PFSK-1 (cell line): ENCODE measurements at regions not wholly inside any gene's neighbourhood (a gene's known extent, or its start where the extent isn't known, plus 50 kb on each side); places are given as distances from the start of the nearest gene placed in this dataset.

Source experiments
- FOXP2 ChIP-seq: optimal IDR thresholded peaks from 2 replicates; pipeline ENCODE3; 2011; ENCODE audit warnings: borderline replicate concordance, control low read depth, inconsistent platforms; ENCODE audit not compliant: insufficient read depth; ENCODE audit errors: extremely low read length, extremely low read depth
- POLR2AphosphoS5 ChIP-seq: IDR thresholded peaks from 2 replicates; pipeline ENCODE4 v1.6.1; 2012; ENCODE audit warnings: low read depth, mild to moderate bottlenecking, control low read depth, low read length, moderate library complexity
- REST ChIP-seq, 2 experiments: IDR thresholded peaks; 2 replicates each; pipeline versions ENCODE4 v1.6.1 to v1.8.0; 2011 to 2012; ENCODE audit warnings: low read depth in 2 of 2, low read length in 2 of 2, control low read depth in 1 of 2, inconsistent platforms in 1 of 2, mild to moderate bottlenecking in 1 of 2, moderate library complexity in 1 of 2; ENCODE audit not compliant: insufficient read depth in 1 of 2
- SIN3A ChIP-seq: IDR thresholded peaks from 2 replicates; pipeline ENCODE4 v1.6.1; 2012; ENCODE audit warnings: mild to moderate bottlenecking, low read length, moderate library complexity, borderline replicate concordance; ENCODE audit not compliant: insufficient read depth
- TAF1 ChIP-seq: IDR thresholded peaks from 2 replicates; pipeline ENCODE4 v1.6.1; 2012; ENCODE audit warnings: low read length, control low read depth, borderline replicate concordance; ENCODE audit not compliant: insufficient read depth

- TF ChIP-seq REST (IDR thresholded peaks at IDR 0.05; ENCODE audit: insufficient read depth in 1 of 2, low read depth in 2 of 2, low read length in 2 of 2), result no peak
- no peak for TF ChIP-seq SIN3A
- no peak for TF ChIP-seq TAF1
- TF ChIP-seq FOXP2, result no peak
- TF ChIP-seq POLR2AphosphoS5, result no peak
Observed at GRCh38 chr14:55744321-55744720, 164.3 kb downstream of the KTN1 start.

DNA sequence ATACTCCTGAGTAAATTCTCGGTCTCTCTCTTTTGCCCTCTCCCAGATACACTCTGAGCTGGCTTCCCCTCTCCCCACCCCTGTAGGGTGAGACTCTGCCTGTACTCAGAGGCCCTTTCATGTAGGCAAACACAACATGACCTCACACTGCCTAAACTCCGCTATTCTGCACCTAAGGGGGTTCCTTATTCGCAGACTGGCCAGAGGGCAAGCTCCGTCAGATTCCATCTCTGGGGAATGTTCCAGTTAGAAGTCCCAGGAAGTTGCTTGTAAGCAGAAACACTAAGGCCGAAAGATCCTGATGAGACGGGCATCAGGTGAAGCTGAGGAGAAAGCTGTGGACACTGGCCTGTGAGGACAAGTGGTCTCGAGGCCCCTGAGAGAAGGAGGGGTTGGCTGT is 165.9 kb downstream of the KTN1 start:
- TF ChIP-seq FOXP2 (no peak), POLR2AphosphoS5 (no peak), TAF1 (no peak), SIN3A (no peak), REST (IDR thresholded peaks at IDR 0.05; ENCODE audit: insufficient read depth in 1 of 2, low read depth in 2 of 2, low read length in 2 of 2) (no peak)

GRCh38 chr14:55746558-55746957 is 166.6 kb downstream of the KTN1 start:
- TF ChIP-seq SIN3A (no peak), TAF1 (no peak), POLR2AphosphoS5 (no peak), FOXP2 (no peak), REST (IDR thresholded peaks at IDR 0.05; ENCODE audit: insufficient read depth in 1 of 2, low read depth in 2 of 2, low read length in 2 of 2) (no peak)

GRCh38 chr14:55747186-55747585 is 167.2 kb downstream of the KTN1 start:
- no peak for TF ChIP-seq POLR2AphosphoS5
- no peak for TF ChIP-seq FOXP2
- no peak for TF ChIP-seq TAF1
- no peak for TF ChIP-seq REST (IDR thresholded peaks at IDR 0.05; ENCODE audit: insufficient read depth in 1 of 2, low read depth in 2 of 2, low read length in 2 of 2)
- no peak for TF ChIP-seq SIN3A

DNA sequence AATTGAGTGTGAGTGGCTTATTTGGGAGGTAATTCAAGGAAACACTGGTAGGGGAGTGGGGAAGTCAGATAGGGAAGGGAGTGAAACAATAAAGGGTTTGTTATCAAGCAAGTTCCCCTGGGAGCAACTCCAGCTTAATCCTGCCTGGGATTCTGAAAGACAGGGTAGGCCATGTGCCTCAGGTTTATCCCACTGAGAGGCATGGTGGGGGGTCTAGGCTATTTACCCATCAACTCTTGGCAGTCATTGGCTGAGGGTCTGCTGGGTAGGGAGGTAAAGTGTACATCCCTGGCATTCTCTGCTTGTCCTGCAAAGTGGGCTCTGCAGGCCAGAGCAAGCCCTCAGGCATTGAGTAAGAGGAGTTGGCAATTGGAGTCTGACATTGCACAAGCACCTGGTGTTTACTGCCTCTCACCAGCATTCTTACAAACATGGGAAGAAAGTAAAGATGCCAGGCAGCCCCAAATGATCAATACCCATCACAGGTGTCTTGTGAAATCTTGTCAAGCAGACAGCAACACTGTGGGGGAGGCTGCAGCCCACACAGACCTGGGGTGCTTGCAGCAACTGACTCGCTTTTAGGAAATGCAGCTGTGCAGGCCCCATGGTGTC is 169.3 kb downstream of the KTN1 start:
- TF ChIP-seq FOXP2, result no peak
- no peak for TF ChIP-seq TAF1
